ENCODE measurements at regions not wholly inside any gene's neighbourhood (a gene's known extent, or its start where the extent isn't known, plus 50 kb on each side); places are given as distances from the start of the nearest gene placed in this dataset.

- no peak for FAIRE-seq
- TF ChIP-seq NANOG (IDR thresholded peaks at IDR 0.05; ENCODE audit: insufficient read depth, low read depth, low read length, poor library complexity, severe bottlenecking): no peak
- no peak for TF ChIP-seq MAFK (IDR thresholded peaks at IDR 0.05; ENCODE audit: low read depth, low read length)
- TF ChIP-seq SAP30 (IDR thresholded peaks at IDR 0.05; ENCODE audit: insufficient read depth, insufficient replicate concordance, low read length): no peak
- TF ChIP-seq KDM5A (IDR thresholded peaks at IDR 0.05; ENCODE audit: low read length): no peak
- no peak for TF ChIP-seq FOSL1 (IDR thresholded peaks at IDR 0.05; ENCODE audit: insufficient read depth, low read depth, low read length)
- no peak for TF ChIP-seq HDAC6 (IDR thresholded peaks at IDR 0.05; ENCODE audit: low read depth, low read length)
- no peak for TF ChIP-seq BRCA1 (IDR thresholded peaks at IDR 0.05; ENCODE audit: low read depth, low read length)
- TF ChIP-seq GTF2F1 (IDR thresholded peaks at IDR 0.05; ENCODE audit: borderline replicate concordance, low read depth, low read length): no peak
- TF ChIP-seq GABPA (IDR thresholded peaks at IDR 0.05; ENCODE audit: borderline replicate concordance, insufficient read depth, low read length): no peak
- TF ChIP-seq RBBP5 (IDR thresholded peaks at IDR 0.05; ENCODE audit: borderline replicate concordance, low read depth, low read length): no peak
- no peak for TF ChIP-seq SP1 (IDR thresholded peaks at IDR 0.05; ENCODE audit: low read depth, low read length)
- no peak for TF ChIP-seq SP2 (IDR thresholded peaks at IDR 0.05; ENCODE audit: low read length)
- TF ChIP-seq CTCF (IDR thresholded peaks at IDR 0.05; ENCODE audit: control extremely low read depth in 1 of 3, insufficient read depth in 1 of 3, low read depth in 1 of 3, low read length in 3 of 3): no peak
- H3K9ac ChIP-seq (replicated peaks in 1 of 4; ENCODE audit: extremely low read depth in 1 of 4, low read depth in 3 of 4, low read length in 3 of 4): no peak overlapping the region
- no peak overlapping the region for H3K4me2 ChIP-seq (ENCODE audit: insufficient read depth in 1 of 2, low read depth in 2 of 2, low read length in 2 of 2)
- H2AFZ ChIP-seq (ENCODE audit: low read length): no peak overlapping the region
- no peaks in the 10 kb centered on the region for H3K4me1 ChIP-seq (replicated peaks in 1 of 4; ENCODE audit: control insufficient read depth in 3 of 4, insufficient read depth in 4 of 4, low read length in 3 of 4)
- H2BK120ac ChIP-seq (replicated peaks; ENCODE audit: low read depth, low read length): no peak overlapping the region
- H2BK15ac ChIP-seq (ENCODE audit: low read length): no peak overlapping the region
- no peaks in the 10 kb centered on the region for H4K20me1 ChIP-seq (replicated peaks in 1 of 2; ENCODE audit: control insufficient read depth in 1 of 2, insufficient read depth in 2 of 2, low read length in 2 of 2)
- no peak overlapping the region for H3K4ac ChIP-seq (replicated peaks; ENCODE audit: insufficient read length, low read depth, low read length)
- H3K36me3 ChIP-seq (ENCODE audit: control insufficient read depth in 2 of 4, insufficient read depth in 4 of 4, low read length in 3 of 4): no peaks in the 10 kb centered on the region
- H3K23me2 ChIP-seq (ENCODE audit: low read depth, low read length): no peaks in the 10 kb centered on the region
- no peak overlapping the region for H2BK5ac ChIP-seq (ENCODE audit: low read depth, low read length)
- 88% methylated on average over 4 of the region's 4 CpGs; no CpG with 5 or more reads in 1 of the 2 experiments for WGBS, 2 experiments (ENCODE audit: extremely low coverage in 1 of 2, insufficient coverage in 1 of 2, insufficient read length in 1 of 2, insufficient replicate concordance in 2 of 2, low coverage in 1 of 2, low lambda C conversion rate in 2 of 2, missing lambda C conversion rate in 1 of 2)
- no peak overlapping the region for H3K18ac ChIP-seq (ENCODE audit: extremely low read depth, low read length)
- no peak overlapping the region for H2BK20ac ChIP-seq (ENCODE audit: low read length)
- H3K79me1 ChIP-seq (ENCODE audit: low read depth, low read length): no peaks in the 10 kb centered on the region
- ChIA-PET CTCF (ENCODE audit: partially characterized antibody) (no interaction called here), POLR2A (ENCODE audit: partially characterized antibody) (no interaction called here)
- no peak overlapping the region for H4K5ac ChIP-seq (ENCODE audit: insufficient read length, low read depth, low read length)
- no peaks in the 10 kb centered on the region for H3K9me3 ChIP-seq (ENCODE audit: insufficient read depth in 2 of 2, low read depth in 1 of 2, low read length in 1 of 2)
- H4K8ac ChIP-seq (ENCODE audit: extremely low read depth, insufficient read depth, low read length): no peak overlapping the region
- no peaks in the 10 kb centered on the region for H3K27me3 ChIP-seq (replicated peaks in 1 of 4; ENCODE audit: control insufficient read depth in 3 of 4, extremely low read depth in 1 of 4, insufficient read depth in 3 of 4, low read length in 3 of 4)
- H3K14ac ChIP-seq (ENCODE audit: insufficient read length): no peak overlapping the region
- H2BK12ac ChIP-seq (ENCODE audit: low read depth, low read length): no peak overlapping the region
- H2AK5ac ChIP-seq (ENCODE audit: low read depth, low read length): no peak overlapping the region
- no peak overlapping the region for H3K23ac ChIP-seq (ENCODE audit: insufficient read length)
- no peak overlapping the region for H3K4me3 ChIP-seq (ENCODE audit: extremely low read depth in 1 of 4, insufficient read depth in 2 of 4, low read depth in 3 of 4, low read length in 4 of 4)
- no peak overlapping the region for H3K27ac ChIP-seq (ENCODE audit: low read depth, low read length)
- no peak for DNase-seq (ENCODE audit: low read depth in 1 of 2, low spot score in 2 of 2)
- no peak overlapping the region for H3K56ac ChIP-seq (replicated peaks; ENCODE audit: insufficient read length, low read depth, low read length)
- H3K79me2 ChIP-seq (ENCODE audit: control insufficient read depth in 1 of 2, insufficient read depth in 2 of 2, low read length in 2 of 2): no peaks in the 10 kb centered on the region
- no peak overlapping the region for H4K91ac ChIP-seq (replicated peaks; ENCODE audit: insufficient read length, low read length)
Measured at GRCh38 chr1:219329578-219329977, 155.9 kb downstream of the LYPLAL1 start.
